Mesenchymal stem cell (in vitro differentiated cells and primary cell): ENCODE measurements at regions not wholly inside any gene's neighbourhood (a gene's known extent, or its start where the extent isn't known, plus 50 kb on each side); places are given as distances from the start of the nearest gene placed in this dataset.

Experiments used
- DNase-seq: peaks from one replicate; pipeline ENCODE4 v3.0.0-alpha.2; 2013
- H2AFZ ChIP-seq: one replicate; pipeline ENCODE4 v1.6.1; 2013; ENCODE audit warnings: low read depth, mild to moderate bottlenecking, control low read depth, inconsistent platforms, low read length, moderate library complexity
- H2AK5ac ChIP-seq: 2 replicates; pipeline ENCODE4 v1.6.1; 2013; ENCODE audit warnings: low read length, moderate library complexity, mild to moderate bottlenecking, inconsistent platforms; ENCODE audit not compliant: severe bottlenecking
- H2BK120ac ChIP-seq: one replicate; pipeline ENCODE4 v1.6.1; 2013; ENCODE audit warnings: low read depth, mild to moderate bottlenecking, inconsistent platforms, low read length, moderate library complexity
- H2BK12ac ChIP-seq, 2 experiments: one replicate each; pipeline ENCODE4 v1.6.1; 2013; ENCODE audit warnings: inconsistent platforms in 2 of 2, low read length in 2 of 2, mild to moderate bottlenecking in 2 of 2, moderate library complexity in 2 of 2, control low read depth in 1 of 2
- H2BK15ac ChIP-seq: one replicate; pipeline ENCODE4 v1.6.1; 2013; ENCODE audit warnings: mild to moderate bottlenecking, low read depth, inconsistent platforms; ENCODE audit not compliant: poor library complexity, severe bottlenecking
- H2BK5ac ChIP-seq: 2 replicates; pipeline ENCODE4 v1.6.1; 2013; ENCODE audit warnings: low read depth, mild to moderate bottlenecking, low read length, control low read depth, inconsistent platforms; ENCODE audit not compliant: poor library complexity, severe bottlenecking
- H3K14ac ChIP-seq, 2 experiments: one replicate each; pipeline ENCODE4 v1.6.1; 2013; ENCODE audit warnings: inconsistent platforms in 2 of 2, low read length in 2 of 2, control low read depth in 1 of 2, mild to moderate bottlenecking in 1 of 2, moderate library complexity in 1 of 2
- H3K18ac ChIP-seq, 2 experiments: one replicate each; pipeline ENCODE4 v1.6.1; 2013; ENCODE audit warnings: inconsistent platforms in 2 of 2, low read length in 2 of 2, control low read depth in 1 of 2, low read depth in 1 of 2, mild to moderate bottlenecking in 1 of 2
- H3K23ac ChIP-seq, 2 experiments: one replicate each; pipeline ENCODE4 v1.6.1; 2013; ENCODE audit warnings: inconsistent platforms in 2 of 2, low read length in 2 of 2, mild to moderate bottlenecking in 2 of 2, moderate library complexity in 2 of 2, control low read depth in 1 of 2
- H3K27ac ChIP-seq: 2 replicates; pipeline ENCODE4 v1.5.1; 2013; ENCODE audit warnings: mild to moderate bottlenecking, moderate library complexity, low read length, control low read depth, inconsistent platforms; ENCODE audit not compliant: poor library complexity, severe bottlenecking
- H3K27me3 ChIP-seq, 2 experiments: 2 replicates each; pipeline versions ENCODE4 v1.6.1 to v1.7.0; 2013; ENCODE audit warnings: low read length in 2 of 2, mild to moderate bottlenecking in 2 of 2, moderate library complexity in 2 of 2, control low read depth in 1 of 2, inconsistent platforms in 1 of 2; ENCODE audit not compliant: control insufficient read depth in 1 of 2, insufficient read depth in 1 of 2
- H3K36me3 ChIP-seq, 2 experiments: 2 replicates each; pipeline versions ENCODE4 v1.6.1 to v1.7.0; 2013; ENCODE audit warnings: low read length in 2 of 2, control low read depth in 1 of 2, inconsistent platforms in 1 of 2, low read depth in 1 of 2, mild to moderate bottlenecking in 1 of 2; ENCODE audit not compliant: insufficient read depth in 2 of 2, control insufficient read depth in 1 of 2
- H3K4ac ChIP-seq, 2 experiments: one replicate each; pipeline ENCODE4 v1.6.1; 2013; ENCODE audit warnings: inconsistent platforms in 2 of 2, low read length in 2 of 2, mild to moderate bottlenecking in 2 of 2, moderate library complexity in 2 of 2, control low read depth in 1 of 2, low read depth in 1 of 2
- H3K4me1 ChIP-seq: 2 replicates; pipeline ENCODE4 v1.6.1; 2013; ENCODE audit warnings: low read depth, low read length, control low read depth; ENCODE audit not compliant: control insufficient read depth, insufficient read depth
- H3K4me2 ChIP-seq: 2 replicates; pipeline ENCODE4 v1.6.1; 2013; ENCODE audit warnings: low read length, mild to moderate bottlenecking, inconsistent platforms; ENCODE audit not compliant: poor library complexity, severe bottlenecking
- H3K4me3 ChIP-seq, 2 experiments: 2 replicates each; pipeline versions ENCODE4 v1.5.1 to v1.7.0; 2013; ENCODE audit warnings: low read length in 2 of 2, mild to moderate bottlenecking in 2 of 2, control low read depth in 1 of 2, low read depth in 1 of 2; ENCODE audit not compliant: insufficient read depth in 1 of 2
- H3K79me1 ChIP-seq: replicated peaks from 2 replicates; pipeline ENCODE4 v1.6.1; 2013; ENCODE audit warnings: mild to moderate bottlenecking, control low read depth, low read length, inconsistent platforms; ENCODE audit not compliant: poor library complexity, severe bottlenecking
- H3K9ac ChIP-seq: 2 replicates; pipeline ENCODE4 v1.7.0; 2013; ENCODE audit warnings: mild to moderate bottlenecking, low read length, moderate library complexity
- H3K9me3 ChIP-seq: 2 replicates; pipeline ENCODE4 v1.7.0; 2013; ENCODE audit warnings: mild to moderate bottlenecking, low read length; ENCODE audit not compliant: control insufficient read depth
- H4K8ac ChIP-seq: one replicate; pipeline ENCODE4 v1.6.1; 2013; ENCODE audit warnings: inconsistent platforms, mild to moderate bottlenecking, low read length, moderate library complexity
- H4K91ac ChIP-seq: one replicate; pipeline ENCODE4 v1.6.1; 2013; ENCODE audit warnings: mild to moderate bottlenecking, low read length, inconsistent platforms
- WGBS: methylation state at CpG from one replicate; pipeline ENCODE4 v1.1.7; 2013; ENCODE audit warnings: mixed read lengths; 5-methylcytosine and 5-hydroxymethylcytosine counted together

- no peaks in the 10 kb centered on the region for H3K79me1 ChIP-seq
- no peaks in the 10 kb centered on the region for H3K36me3 ChIP-seq
- H2AFZ ChIP-seq = no peak overlapping the region
- no peak for DNase-seq
- H3K4me1 ChIP-seq = no peaks in the 10 kb centered on the region
- no peak overlapping the region for H3K14ac ChIP-seq
- H2BK15ac ChIP-seq = no peak overlapping the region
- H3K27me3 ChIP-seq = no peaks in the 10 kb centered on the region
- no peak overlapping the region for H2AK5ac ChIP-seq
- WGBS = 57% methylated on average over 1 of the region's 1 CpG
- no peak overlapping the region for H3K9ac ChIP-seq
- H3K27ac ChIP-seq = no peak overlapping the region
- H3K4me3 ChIP-seq = no peak overlapping the region
- no peak overlapping the region for H3K23ac ChIP-seq
- no peak overlapping the region for H2BK12ac ChIP-seq
- H3K4ac ChIP-seq = no peak overlapping the region
- H4K8ac ChIP-seq = no peak overlapping the region
- H3K4me2 ChIP-seq = no peak overlapping the region
- no peak overlapping the region for H3K18ac ChIP-seq
- no peak overlapping the region for H2BK120ac ChIP-seq
- no peak overlapping the region for H4K91ac ChIP-seq
- H3K9me3 ChIP-seq = peaks cover 3% of the 10 kb centered on the region
- H2BK5ac ChIP-seq = no peak overlapping the region
These were observed 323.5 kb upstream of the PTGER4 start for GRCh38 chr5:40356248-40356647.

GRCh38 chr5:40355846-40356245 is 323.9 kb upstream of the PTGER4 start:
- H3K18ac ChIP-seq = no peak overlapping the region
- no peak for DNase-seq
- 56% methylated on average over 4 of the region's 4 CpGs for WGBS

DNA sequence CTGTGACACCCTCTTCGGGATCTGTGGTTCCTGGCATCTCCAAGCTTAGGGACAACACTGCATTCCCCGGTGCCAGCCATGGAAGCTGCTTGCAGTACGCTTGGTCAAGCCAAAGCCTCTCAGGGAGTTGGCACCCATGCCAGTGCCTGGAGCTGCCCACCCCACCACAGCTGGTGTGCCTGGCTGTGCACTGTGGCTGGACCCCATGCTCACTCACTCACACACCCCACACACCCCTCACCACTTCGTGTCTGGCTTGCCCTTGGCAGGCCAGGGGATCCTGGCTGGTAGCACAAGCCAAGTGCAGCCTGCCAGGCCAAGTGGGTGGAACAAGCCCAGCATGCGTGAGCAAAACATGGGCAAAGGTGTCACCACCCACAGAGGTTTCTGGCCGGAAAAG is 324.5 kb upstream of the PTGER4 start:
- no peak overlapping the region for H2BK12ac ChIP-seq
- no peak overlapping the region for H3K4ac ChIP-seq
- no peaks in the 10 kb centered on the region for H3K36me3 ChIP-seq
- H3K27me3 ChIP-seq = no peaks in the 10 kb centered on the region
- H4K91ac ChIP-seq = no peak overlapping the region
- no peak overlapping the region for H3K4me3 ChIP-seq
- no peaks in the 10 kb centered on the region for H3K79me1 ChIP-seq
- H3K9ac ChIP-seq = no peak overlapping the region
- H3K14ac ChIP-seq = no peak overlapping the region
- H3K9me3 ChIP-seq = peaks cover 3% of the 10 kb centered on the region
- H2AK5ac ChIP-seq = no peak overlapping the region
- no peak for DNase-seq
- no peak overlapping the region for H3K18ac ChIP-seq
- no peak overlapping the region for H2BK15ac ChIP-seq
- H3K23ac ChIP-seq = no peak overlapping the region
- no peak overlapping the region for H3K4me2 ChIP-seq
- H2AFZ ChIP-seq = no peak overlapping the region
- no peak overlapping the region for H2BK120ac ChIP-seq
- no peak overlapping the region for H3K27ac ChIP-seq
- H2BK5ac ChIP-seq = no peak overlapping the region
- WGBS = 78% methylated on average over 6 of the region's 6 CpGs
- H4K8ac ChIP-seq = no peak overlapping the region
- no peaks in the 10 kb centered on the region for H3K4me1 ChIP-seq

More at GRCh38 chr5:40355846-40356245, 323.9 kb upstream of the PTGER4 start:
- H3K4me1 ChIP-seq = no peaks in the 10 kb centered on the region
- no peak overlapping the region for H2BK12ac ChIP-seq
- no peak overlapping the region for H2BK120ac ChIP-seq
- H2AK5ac ChIP-seq = no peak overlapping the region
- H3K9ac ChIP-seq = no peak overlapping the region
- H3K79me1 ChIP-seq = no peaks in the 10 kb centered on the region
- H4K8ac ChIP-seq = no peak overlapping the region
- no peak overlapping the region for H3K23ac ChIP-seq
- H3K4me2 ChIP-seq = no peak overlapping the region
- no peak overlapping the region for H3K4me3 ChIP-seq
- no peaks in the 10 kb centered on the region for H3K27me3 ChIP-seq
- no peak overlapping the region for H3K14ac ChIP-seq
- H3K4ac ChIP-seq = no peak overlapping the region
- no peak overlapping the region for H3K27ac ChIP-seq
- no peak overlapping the region for H4K91ac ChIP-seq
- no peaks in the 10 kb centered on the region for H3K36me3 ChIP-seq
- H2AFZ ChIP-seq = no peak overlapping the region
- H2BK15ac ChIP-seq = no peak overlapping the region
- peaks cover 3% of the 10 kb centered on the region for H3K9me3 ChIP-seq
- H2BK5ac ChIP-seq = no peak overlapping the region

DNA sequence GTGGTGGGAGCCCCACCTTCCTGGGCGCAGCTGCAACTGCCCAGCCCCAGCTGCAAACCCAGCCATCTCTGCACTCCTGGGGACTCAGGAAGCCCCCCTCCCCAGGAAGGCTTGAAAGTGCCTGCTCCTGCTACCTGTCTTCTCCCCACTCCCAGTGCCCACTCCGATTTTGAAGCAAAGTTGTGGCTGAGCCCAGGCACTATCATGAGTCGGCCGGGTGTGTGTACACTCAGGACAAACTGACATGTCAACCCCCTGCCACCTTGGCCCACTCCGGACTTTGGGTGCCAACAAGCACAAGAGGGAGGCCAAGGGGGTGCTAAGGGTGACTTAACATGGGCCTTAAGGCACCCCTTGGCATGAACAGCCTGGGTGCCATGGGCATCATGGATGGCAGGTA is 325.5 kb upstream of the PTGER4 start:
- Histone ChIP-seq H4K91ac (no peak overlapping the region), H3K79me1 (no peaks in the 10 kb centered on the region), H3K23ac (no peak overlapping the region), H3K27me3 (no peaks in the 10 kb centered on the region), H3K4me1 (no peaks in the 10 kb centered on the region), H2BK120ac (no peak overlapping the region), H3K36me3 (no peaks in the 10 kb centered on the region), H3K4ac (no peak overlapping the region), H3K4me3 (no peak overlapping the region), H3K14ac (no peak overlapping the region), H2AFZ (no peak overlapping the region), H2BK5ac (no peak overlapping the region), H3K9me3 (peaks cover 8% of the 10 kb centered on the region), H4K8ac (no peak overlapping the region), H3K9ac (no peak overlapping the region), H2AK5ac (no peak overlapping the region), H3K27ac (no peak overlapping the region), H3K4me2 (no peak overlapping the region), H3K18ac (no peak overlapping the region), H2BK12ac (no peak overlapping the region), H2BK15ac (no peak overlapping the region)
- 87% methylated on average over 5 of the region's 5 CpGs for WGBS
- DNase-seq = no peak
